ENCODE measurements at regions not wholly inside any gene's neighbourhood (a gene's known extent, or its start where the extent isn't known, plus 50 kb on each side); places are given as distances from the start of the nearest gene placed in this dataset.
"Not testable (repeated sequence)": the region's sequence is repeated elsewhere in the genome, so short reads cannot be mapped to it uniquely, and the experiment has no call there.

- CTCF ChIA-PET = no interaction called here
- H3K36me3 Mint-ChIP-seq (ENCODE audit: low read depth) = no peaks in the 10 kb centered on the region
- no peak overlapping the region for H3K4me3 Mint-ChIP-seq
- DNase-seq (no peak), ATAC-seq (no peak)
- H3K9me3 Mint-ChIP-seq (ENCODE audit: insufficient read depth) = no peaks in the 10 kb centered on the region
- no peak overlapping the region for H3K27ac Mint-ChIP-seq
- H3K4me1 Mint-ChIP-seq (ENCODE audit: low read depth) = no peaks in the 10 kb centered on the region
- POLR2A ChIA-PET = no interaction called here
- H3K27me3 Mint-ChIP-seq (ENCODE audit: low read depth) = no peaks in the 10 kb centered on the region
Measured at GRCh38 chr4:115201042-115201330, 87.6 kb upstream of the NDST4 start.

- H3K4me1 Mint-ChIP-seq (ENCODE audit: low read depth); DNase-seq; H3K27me3 Mint-ChIP-seq (ENCODE audit: low read depth); H3K9me3 Mint-ChIP-seq (ENCODE audit: insufficient read depth); POLR2A ChIA-PET; H3K4me3 Mint-ChIP-seq; ATAC-seq; H3K27ac Mint-ChIP-seq; H3K36me3 Mint-ChIP-seq (ENCODE audit: low read depth); CTCF ChIA-PET: not testable (repeated sequence)
Measured at GRCh38 chr4:115200201-115201041, 87.0 kb upstream of the NDST4 start.

DNA sequence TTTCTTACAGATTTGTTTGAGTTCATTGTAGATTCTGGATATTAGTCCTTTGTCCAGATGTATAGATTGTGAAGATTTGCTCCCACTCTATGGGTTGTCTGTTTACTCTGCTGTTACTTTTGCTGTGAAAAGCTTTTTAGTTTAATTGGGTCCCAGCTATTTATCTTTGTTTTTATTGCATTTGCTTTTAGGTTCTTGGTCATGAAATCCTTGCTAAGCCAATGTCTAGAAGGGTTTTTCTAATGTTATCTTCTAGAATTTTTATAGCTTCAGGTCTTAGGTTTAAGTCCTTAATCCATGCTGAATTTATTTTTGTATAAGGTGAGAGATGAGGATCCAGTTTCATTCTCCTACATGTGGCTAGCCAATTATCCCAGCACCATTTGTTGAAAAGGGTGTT is 81.2 kb upstream of the NDST4 start:
- ATAC-seq; DNase-seq; H3K27me3 Mint-ChIP-seq (ENCODE audit: low read depth); H3K4me3 Mint-ChIP-seq; H3K9me3 Mint-ChIP-seq (ENCODE audit: insufficient read depth); CTCF ChIA-PET; H3K36me3 Mint-ChIP-seq (ENCODE audit: low read depth); H3K27ac Mint-ChIP-seq; POLR2A ChIA-PET; H3K4me1 Mint-ChIP-seq (ENCODE audit: low read depth): not testable (repeated sequence)

GRCh38 chr4:115190529-115190928 is 77.1 kb upstream of the NDST4 start:
- Mint-ChIP-seq H3K4me1 (ENCODE audit: low read depth) (no peaks in the 10 kb centered on the region), H3K36me3 (ENCODE audit: low read depth) (no peaks in the 10 kb centered on the region), H3K9me3 (ENCODE audit: insufficient read depth) (no peaks in the 10 kb centered on the region), H3K27ac (no peak overlapping the region), H3K27me3 (ENCODE audit: low read depth) (no peaks in the 10 kb centered on the region), H3K4me3 (no peak overlapping the region)
- CTCF ChIA-PET = no interaction called here
- DNase-seq = no peak
- ATAC-seq = no peak
- POLR2A ChIA-PET = no interaction called here

DNA sequence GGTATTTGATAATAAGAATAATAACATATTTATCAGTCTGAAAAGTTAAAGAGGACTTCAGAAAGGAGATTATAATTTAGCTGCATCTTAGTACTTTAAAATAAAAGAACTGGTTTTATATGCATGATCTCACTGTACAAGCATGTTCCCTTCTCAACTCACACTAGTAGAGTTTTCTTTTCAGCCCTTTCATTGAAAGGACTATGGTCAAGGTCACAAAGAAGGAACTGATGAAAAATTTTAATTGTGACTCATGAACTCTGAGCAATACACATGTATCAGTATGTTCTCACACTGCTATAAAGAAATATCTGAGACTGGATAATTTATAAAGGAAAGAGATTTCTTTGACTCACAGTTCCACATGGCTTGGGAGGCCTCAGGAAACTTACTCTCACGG is 73.7 kb upstream of the NDST4 start:
- CTCF ChIA-PET = no interaction called here
- no peak for DNase-seq
- H3K4me3 Mint-ChIP-seq = no peak overlapping the region
- no peaks in the 10 kb centered on the region for H3K9me3 Mint-ChIP-seq (ENCODE audit: insufficient read depth)
- no peaks in the 10 kb centered on the region for H3K4me1 Mint-ChIP-seq (ENCODE audit: low read depth)
- POLR2A ChIA-PET = no interaction called here
- H3K36me3 Mint-ChIP-seq (ENCODE audit: low read depth) = no peaks in the 10 kb centered on the region
- H3K27me3 Mint-ChIP-seq (ENCODE audit: low read depth) = no peaks in the 10 kb centered on the region
- no peak for ATAC-seq
- no peak overlapping the region for H3K27ac Mint-ChIP-seq

DNA sequence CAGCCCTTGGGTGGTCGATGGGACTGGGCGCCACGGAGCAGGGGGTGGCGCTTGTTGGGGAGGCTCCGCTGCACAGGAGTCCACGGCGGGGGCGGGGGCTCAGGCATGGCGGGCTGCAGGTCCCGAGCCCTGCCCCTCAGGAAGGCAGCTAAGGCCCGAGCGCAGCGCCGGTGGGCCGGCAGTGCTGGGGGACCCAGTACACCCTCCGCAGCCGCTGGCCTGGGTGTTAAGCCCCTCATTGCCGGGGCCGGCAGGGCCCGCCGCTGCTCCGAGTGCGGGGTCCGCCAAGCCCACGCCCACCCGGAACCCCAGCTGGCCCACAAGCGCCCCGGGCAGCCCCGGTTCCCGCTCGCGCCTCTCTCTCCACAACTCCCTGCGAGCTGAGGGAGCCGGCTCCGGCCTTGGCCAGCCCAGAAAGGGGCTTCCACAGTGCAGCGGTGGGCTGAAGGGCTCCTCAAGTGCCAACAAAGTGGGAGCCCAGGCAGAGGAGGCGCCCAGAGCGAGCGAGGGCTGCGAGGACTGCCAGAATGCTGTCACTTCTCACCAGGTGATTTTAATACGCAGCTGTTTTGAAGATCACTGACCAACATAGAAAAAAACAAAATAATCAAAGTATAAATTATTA is 66.1 kb upstream of the NDST4 start:
- ATAC-seq; H3K4me1 Mint-ChIP-seq (ENCODE audit: low read depth); H3K4me3 Mint-ChIP-seq; POLR2A ChIA-PET; H3K9me3 Mint-ChIP-seq (ENCODE audit: insufficient read depth); CTCF ChIA-PET; DNase-seq; H3K27me3 Mint-ChIP-seq (ENCODE audit: low read depth); H3K27ac Mint-ChIP-seq; H3K36me3 Mint-ChIP-seq (ENCODE audit: low read depth): not testable (repeated sequence)

DNA sequence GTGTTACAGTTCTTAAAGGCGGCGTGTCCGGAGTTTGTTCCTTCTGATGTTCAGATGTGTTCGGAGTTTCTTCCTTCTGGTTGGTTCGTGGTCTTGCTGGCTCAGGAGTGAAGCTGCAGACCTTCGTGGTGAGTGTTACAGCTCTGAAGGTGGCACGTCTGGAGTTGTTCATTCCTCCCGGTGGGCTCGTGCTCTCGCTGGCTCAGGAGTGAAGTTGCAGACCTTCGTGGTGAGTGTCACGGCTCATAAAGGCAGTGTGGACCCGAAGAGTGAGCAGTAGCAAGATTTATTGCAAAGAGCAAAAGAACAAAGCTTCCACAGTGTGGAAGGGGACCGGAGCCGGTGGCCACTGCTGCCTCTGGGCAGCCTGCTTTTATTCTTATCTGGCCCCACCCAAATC is 65.3 kb upstream of the NDST4 start:
- H3K4me1 Mint-ChIP-seq (ENCODE audit: low read depth); POLR2A ChIA-PET; H3K27me3 Mint-ChIP-seq (ENCODE audit: low read depth); H3K4me3 Mint-ChIP-seq; CTCF ChIA-PET; H3K36me3 Mint-ChIP-seq (ENCODE audit: low read depth); H3K27ac Mint-ChIP-seq; ATAC-seq; DNase-seq; H3K9me3 Mint-ChIP-seq (ENCODE audit: insufficient read depth): not testable (repeated sequence)

DNA sequence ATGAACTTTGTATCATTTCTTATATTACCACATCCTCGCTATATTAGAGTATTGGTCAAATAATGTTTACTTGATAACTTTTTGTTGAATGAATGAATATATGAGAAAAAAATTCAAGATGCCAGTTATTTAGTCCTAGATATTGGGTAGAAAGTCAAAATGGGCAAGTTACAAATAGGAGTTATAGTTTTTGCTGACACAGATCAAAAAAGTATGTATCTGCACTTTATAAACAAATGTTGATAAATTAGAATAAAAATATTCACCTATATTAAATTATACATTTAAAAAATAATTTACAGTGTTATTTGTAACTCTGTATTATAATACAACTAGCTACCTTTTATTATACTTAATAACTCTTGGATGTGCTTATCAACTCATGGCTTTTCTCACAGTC is 57.8 kb upstream of the NDST4 start:
- no peak for DNase-seq
- Mint-ChIP-seq H3K4me1 (ENCODE audit: low read depth) (no peaks in the 10 kb centered on the region), H3K27ac (no peak overlapping the region), H3K27me3 (ENCODE audit: low read depth) (no peaks in the 10 kb centered on the region), H3K36me3 (ENCODE audit: low read depth) (no peaks in the 10 kb centered on the region), H3K4me3 (no peak overlapping the region), H3K9me3 (ENCODE audit: insufficient read depth) (no peaks in the 10 kb centered on the region)
- no peak for ATAC-seq
- CTCF ChIA-PET = no interaction called here
- POLR2A ChIA-PET = no interaction called here

- ChIA-PET CTCF (no interaction called here), POLR2A (no interaction called here)
- Mint-ChIP-seq H3K27me3 (ENCODE audit: low read depth) (no peaks in the 10 kb centered on the region), H3K4me3 (no peak overlapping the region), H3K36me3 (ENCODE audit: low read depth) (no peaks in the 10 kb centered on the region), H3K27ac (no peak overlapping the region), H3K9me3 (ENCODE audit: insufficient read depth) (no peaks in the 10 kb centered on the region), H3K4me1 (ENCODE audit: low read depth) (no peaks in the 10 kb centered on the region)
- no peak for ATAC-seq
- DNase-seq = no peak
Measured at GRCh38 chr4:115165503-115165902, 52.1 kb upstream of the NDST4 start.
